SH-SY5Y (cell line): ENCODE measurements at regions not wholly inside any gene's neighbourhood (a gene's known extent, or its start where the extent isn't known, plus 50 kb on each side); places are given as distances from the start of the nearest gene placed in this dataset.
A peak's percentile ranks its signal among the peaks of the same experiment; 100 is the strongest.

Experiments
- GATA2 ChIP-seq: IDR thresholded peaks from 2 replicates; pipeline ENCODE4 v1.6.1; 2011; ENCODE audit warnings: mild to moderate bottlenecking, low read depth, low read length
- GATA3 ChIP-seq: IDR thresholded peaks from 2 replicates; pipeline ENCODE4 v1.6.1; 2011; ENCODE audit warnings: low read depth, mild to moderate bottlenecking, low read length, moderate library complexity

DNA sequence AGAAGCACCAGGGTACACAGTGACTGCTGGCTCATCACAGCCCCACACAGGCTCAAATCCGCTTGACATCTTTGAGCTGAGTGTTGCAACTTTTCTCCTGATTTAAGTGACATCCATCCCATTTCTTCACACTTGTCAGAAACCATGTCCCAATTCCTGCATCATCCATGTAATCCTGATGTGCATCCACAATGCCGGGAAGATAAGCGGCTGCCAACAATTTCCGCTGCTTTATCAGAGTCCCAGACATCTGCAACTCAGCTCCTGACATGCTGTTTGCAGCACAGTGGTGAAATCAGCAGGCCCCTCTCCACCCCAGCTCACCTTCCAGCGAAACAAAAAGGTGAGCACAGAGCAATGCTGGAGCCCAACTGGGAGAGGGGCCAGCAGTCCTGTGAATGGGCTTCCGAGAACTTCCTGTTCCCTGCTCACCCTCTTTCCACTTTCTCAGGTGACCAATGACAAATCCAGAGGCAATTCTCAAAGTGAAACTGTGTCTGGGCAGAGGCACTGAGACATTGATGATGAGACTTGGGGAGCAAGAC lies 581.0 kb downstream of the AJAP1 start:
- TF ChIP-seq GATA3 (no peak; the same call in 1 of the 2 replicates), GATA2 (peak; percentile 95)
